ENCODE measurements at regions not wholly inside any gene's neighbourhood (a gene's known extent, or its start where the extent isn't known, plus 50 kb on each side); places are given as distances from the start of the nearest gene placed in this dataset.

GRCh38 chr5:108436696-108437095 lies 54.8 kb upstream of the FBXL17 start:
- DNase-seq: no peak

GRCh38 chr5:108433600-108433999 lies 51.7 kb upstream of the FBXL17 start:
- DNase-seq: no peak

- no peak for DNase-seq
Observed at GRCh38 chr5:108432024-108432423, 50.1 kb upstream of the FBXL17 start.

Data from stimulated activated CD4-positive, alpha-beta T cell treated with anti-CD3 and anti-CD28 coated beads, Interleukin-4, amount 100 ng/mL, for 4 hours (primary cell).